AG09309 (cell line): ENCODE measurements at regions not wholly inside any gene's neighbourhood (a gene's known extent, or its start where the extent isn't known, plus 50 kb on each side); places are given as distances from the start of the nearest gene placed in this dataset.

ENCODE experiments used
- DNase-seq: peaks from one replicate; pipeline ENCODE4 v3.0.0-alpha.2; 2010; ENCODE audit warnings: low read depth
- H3K4me3 ChIP-seq: 2 replicates; pipeline ENCODE4 v1.5.1; 2011; ENCODE audit warnings: mild to moderate bottlenecking, low read depth, low read length, moderate library complexity; ENCODE audit not compliant: control insufficient read depth
- TF ChIP-seq, protein P1 (sequence below): IDR thresholded peaks from 2 replicates; pipeline ENCODE4 v1.5.1; 2011; ENCODE audit warnings: mild to moderate bottlenecking, low read depth, low read length, inconsistent platforms; ENCODE audit not compliant: insufficient read depth, control insufficient read depth; ENCODE audit errors: missing control alignments

DNA sequence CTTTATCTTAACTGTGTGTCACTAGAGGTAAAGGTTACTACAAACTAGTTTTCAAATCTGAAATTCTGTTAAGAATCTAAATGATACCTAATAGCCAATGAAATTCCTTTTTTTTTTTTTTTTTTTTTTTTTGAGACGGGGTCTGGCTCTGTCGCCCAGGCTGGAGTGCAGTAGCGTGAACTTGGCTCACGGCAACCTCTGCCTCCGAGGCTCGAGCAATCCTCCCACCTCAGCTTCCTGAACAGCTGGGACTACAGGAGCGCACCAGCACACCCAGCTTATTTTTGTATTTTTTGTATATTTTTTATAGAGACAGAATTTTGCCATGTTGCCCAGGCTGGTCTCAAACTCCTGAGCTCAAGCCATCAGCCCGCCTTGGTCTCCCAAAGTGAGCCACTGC lies 160.3 kb upstream of the NEBL start:
- no peak for DNase-seq
- TF ChIP-seq, protein P1, sequence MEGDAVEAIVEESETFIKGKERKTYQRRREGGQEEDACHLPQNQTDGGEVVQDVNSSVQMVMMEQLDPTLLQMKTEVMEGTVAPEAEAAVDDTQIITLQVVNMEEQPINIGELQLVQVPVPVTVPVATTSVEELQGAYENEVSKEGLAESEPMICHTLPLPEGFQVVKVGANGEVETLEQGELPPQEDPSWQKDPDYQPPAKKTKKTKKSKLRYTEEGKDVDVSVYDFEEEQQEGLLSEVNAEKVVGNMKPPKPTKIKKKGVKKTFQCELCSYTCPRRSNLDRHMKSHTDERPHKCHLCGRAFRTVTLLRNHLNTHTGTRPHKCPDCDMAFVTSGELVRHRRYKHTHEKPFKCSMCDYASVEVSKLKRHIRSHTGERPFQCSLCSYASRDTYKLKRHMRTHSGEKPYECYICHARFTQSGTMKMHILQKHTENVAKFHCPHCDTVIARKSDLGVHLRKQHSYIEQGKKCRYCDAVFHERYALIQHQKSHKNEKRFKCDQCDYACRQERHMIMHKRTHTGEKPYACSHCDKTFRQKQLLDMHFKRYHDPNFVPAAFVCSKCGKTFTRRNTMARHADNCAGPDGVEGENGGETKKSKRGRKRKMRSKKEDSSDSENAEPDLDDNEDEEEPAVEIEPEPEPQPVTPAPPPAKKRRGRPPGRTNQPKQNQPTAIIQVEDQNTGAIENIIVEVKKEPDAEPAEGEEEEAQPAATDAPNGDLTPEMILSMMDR: no peak
- H3K4me3 ChIP-seq: no peak overlapping the region

DNA sequence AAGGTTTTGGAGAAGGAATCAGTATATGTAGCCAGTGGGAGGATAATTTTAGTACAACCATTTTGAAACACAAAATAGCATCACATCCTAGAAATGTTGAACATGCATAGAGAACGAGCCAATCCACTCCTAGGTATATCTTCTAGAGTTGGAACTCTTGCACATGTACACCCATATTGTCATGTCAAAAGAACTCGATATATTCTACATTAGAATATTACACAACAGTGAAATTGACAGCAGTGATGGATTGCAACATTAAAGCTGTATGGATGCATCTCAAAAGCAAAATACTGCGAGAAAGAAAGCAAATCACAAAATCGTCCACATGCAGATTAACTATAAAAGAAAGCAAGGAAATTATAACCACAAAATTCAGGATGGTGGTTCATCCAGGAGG lies 159.3 kb upstream of the NEBL start:
- TF ChIP-seq, protein P1: no peak
- no peak overlapping the region for H3K4me3 ChIP-seq
- no peak for DNase-seq

DNA sequence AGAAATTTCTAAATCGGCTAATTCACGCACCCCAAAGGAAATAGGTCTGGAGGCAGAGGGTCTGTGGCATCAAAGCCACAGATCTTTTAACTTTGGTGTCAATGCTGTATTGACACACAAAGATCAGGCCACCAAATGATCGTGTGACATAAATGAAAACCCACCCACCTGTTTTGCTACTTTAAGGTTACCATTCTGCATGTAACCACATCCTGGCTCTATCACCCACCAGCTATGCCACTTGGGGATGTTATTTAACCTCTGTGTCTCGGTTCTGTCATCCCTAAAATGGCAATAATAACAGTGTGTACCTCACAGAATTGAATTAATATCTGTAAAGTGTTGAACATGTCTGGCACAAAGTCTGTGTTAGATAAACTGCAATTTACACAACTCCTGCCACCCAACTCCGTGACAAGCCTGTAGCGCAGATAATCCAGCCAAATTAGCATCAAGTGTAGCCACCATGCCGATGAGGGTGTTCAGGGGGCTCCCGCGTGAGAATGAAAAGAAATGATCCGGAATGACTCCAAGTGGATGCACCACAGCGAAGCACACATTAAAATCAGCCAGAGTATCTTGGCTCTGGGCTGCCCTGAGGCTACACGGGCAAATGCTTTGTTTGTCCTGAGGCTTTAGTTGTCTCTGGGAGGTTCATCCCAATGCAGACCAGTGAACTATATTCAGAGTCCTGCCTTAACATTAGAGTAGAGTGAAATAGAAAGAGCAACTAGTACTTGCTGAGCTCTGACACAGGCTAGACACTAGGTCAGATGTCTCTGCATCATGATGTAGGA lies 158.4 kb upstream of the NEBL start:
- DNase-seq: no peak
- no peak overlapping the region for H3K4me3 ChIP-seq
- TF ChIP-seq, protein P1: no peak

DNA sequence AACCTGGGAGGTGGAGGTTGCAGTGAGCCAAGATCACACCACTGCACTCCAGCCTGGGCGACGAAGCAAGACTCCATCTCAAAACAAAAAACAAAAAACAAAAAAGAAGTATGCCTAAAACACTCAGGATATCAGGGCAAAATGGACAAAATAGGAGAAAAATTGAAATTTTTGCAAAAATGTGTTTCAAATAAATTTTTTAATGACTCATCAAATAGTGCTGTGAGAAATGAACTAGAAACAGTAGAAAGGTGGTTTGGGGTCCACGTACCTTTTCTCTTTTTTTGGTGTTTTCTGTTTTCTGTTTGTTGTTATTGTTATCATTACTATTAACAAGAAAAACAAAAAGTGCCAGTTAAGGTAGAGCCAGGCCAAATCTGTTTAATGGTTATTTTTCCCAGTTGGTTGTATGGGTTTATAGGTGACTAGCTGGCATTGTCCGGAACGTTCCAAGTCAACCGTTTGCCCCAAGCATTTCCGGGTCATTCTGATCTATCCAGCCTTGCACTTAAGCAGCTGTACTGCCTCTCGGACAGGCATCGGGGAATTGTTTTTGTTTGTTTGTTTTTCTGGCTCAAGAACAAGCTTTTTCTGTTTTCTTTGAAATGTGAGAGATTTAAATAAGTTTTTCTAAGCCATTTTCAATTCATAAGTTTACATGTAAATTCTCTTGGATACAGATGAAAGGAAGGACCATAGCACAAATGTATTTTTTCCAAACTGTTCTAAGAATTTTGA lies 157.0 kb upstream of the NEBL start:
- H3K4me3 ChIP-seq: no peak overlapping the region
- TF ChIP-seq, protein P1: no peak
- no peak for DNase-seq

DNA sequence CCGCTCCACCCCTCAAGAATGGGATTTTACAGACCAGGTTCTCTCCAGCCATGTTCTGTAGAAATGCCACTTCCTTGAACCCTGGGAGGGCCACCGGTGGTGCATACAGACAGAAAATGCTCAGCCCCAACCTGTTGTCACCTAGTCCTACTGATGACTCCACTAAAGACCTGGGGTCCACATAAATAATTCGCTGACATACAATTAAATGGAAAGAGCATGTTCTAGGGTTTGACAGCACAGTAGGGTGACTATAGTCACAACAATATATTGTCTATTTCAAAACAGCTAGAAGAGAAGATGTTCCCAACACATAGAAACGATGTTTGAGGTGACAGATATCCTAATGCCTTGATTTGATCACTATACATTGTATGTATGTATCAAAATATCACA lies 155.6 kb upstream of the NEBL start:
- H3K4me3 ChIP-seq: no peak overlapping the region
- no peak for DNase-seq
- TF ChIP-seq, protein P1: no peak

DNA sequence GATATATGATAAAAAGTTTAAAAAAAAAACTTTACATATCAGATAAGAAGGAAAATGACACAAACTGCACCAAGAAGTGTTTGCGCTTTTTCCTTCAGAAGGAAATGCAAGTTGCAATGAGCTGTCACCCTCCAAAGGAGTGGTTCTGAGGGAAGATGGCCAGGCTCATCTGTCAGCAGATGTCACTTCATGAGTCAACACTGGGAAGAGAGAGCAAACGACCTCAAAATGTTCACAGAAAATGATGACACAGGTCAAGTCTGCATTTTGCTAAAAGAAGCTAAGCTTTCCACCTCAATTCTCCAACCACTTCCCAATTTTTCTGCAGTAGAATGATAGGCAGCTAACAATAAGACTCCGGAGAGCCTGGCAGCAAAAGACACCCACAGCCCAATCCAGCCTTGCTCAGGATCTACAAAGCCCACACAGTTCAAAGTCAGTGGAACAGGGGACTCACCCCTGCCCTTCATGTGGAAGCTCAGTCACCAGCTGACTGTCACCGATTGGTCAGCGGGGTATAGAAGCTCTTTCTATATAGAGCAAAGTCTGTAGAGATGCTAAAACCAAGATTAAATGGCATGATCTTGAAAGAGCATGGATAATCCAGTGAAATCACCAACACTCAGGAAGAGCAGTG lies 155.1 kb upstream of the NEBL start:
- DNase-seq: no peak
- TF ChIP-seq, protein P1: no peak
- H3K4me3 ChIP-seq: no peak overlapping the region
